ENCODE measurements at regions not wholly inside any gene's neighbourhood (a gene's known extent, or its start where the extent isn't known, plus 50 kb on each side); places are given as distances from the start of the nearest gene placed in this dataset.

DNA sequence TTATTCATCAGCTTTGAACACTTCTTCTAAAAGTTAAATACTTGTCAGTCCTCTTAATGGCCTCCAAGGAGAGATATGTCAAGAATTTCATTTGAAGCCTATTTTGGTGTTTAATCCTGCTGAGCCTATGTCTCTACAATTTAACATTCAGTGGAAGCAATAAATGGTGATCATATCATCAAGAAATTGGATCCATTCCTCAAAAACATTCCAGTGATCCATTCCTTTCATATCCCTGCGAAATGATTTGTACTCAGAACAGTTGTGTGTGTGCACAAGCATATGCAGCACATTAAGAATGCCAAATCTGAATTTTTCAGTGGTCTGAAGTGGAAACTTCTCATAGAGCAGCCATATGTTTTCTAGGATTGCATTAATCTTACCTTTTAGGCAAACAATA lies 373.7 kb upstream of the SYT1 start:
- TF ChIP-seq CTCF (IDR thresholded peaks at IDR 0.05) (no peak), POLR2A (IDR thresholded peaks at IDR 0.05) (no peak)
